GM21360 (cell line): ENCODE measurements at regions not wholly inside any gene's neighbourhood (a gene's known extent, or its start where the extent isn't known, plus 50 kb on each side); places are given as distances from the start of the nearest gene placed in this dataset.
"Not testable (repeated sequence)": the region's sequence is repeated elsewhere in the genome, so short reads cannot be mapped to it uniquely, and the experiment has no call there.

Experiments
- ATAC-seq: cut with Tn5 transposase; IDR thresholded peaks from one replicate; pipeline ENCODE4 v1.9.1; 2021; ENCODE audit warnings: mild to moderate bottlenecking, moderate library complexity; ENCODE audit not compliant: unreplicated experiment

GRCh38 chr2:75925331-75926024, 214.8 kb upstream of the GCFC2 start:
- ATAC-seq, result no peak

DNA sequence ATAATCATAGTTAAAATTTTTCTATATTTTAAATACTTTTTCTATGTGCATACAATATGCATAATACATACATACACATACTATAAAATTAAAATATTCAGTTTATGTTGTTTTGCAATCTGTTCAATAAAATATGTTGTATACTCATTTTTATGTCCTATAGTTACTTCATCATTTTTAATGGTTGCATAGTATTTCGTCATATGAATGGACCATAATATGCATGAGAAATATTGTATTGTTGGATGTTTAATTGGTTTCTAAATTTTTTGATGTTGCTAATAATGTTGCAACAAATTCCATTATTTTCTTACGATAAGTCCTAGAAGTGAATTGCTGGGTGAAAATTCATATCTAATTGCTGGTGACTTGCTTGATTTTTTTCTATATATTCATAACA, 211.5 kb upstream of the GCFC2 start:
- no peak for ATAC-seq

DNA sequence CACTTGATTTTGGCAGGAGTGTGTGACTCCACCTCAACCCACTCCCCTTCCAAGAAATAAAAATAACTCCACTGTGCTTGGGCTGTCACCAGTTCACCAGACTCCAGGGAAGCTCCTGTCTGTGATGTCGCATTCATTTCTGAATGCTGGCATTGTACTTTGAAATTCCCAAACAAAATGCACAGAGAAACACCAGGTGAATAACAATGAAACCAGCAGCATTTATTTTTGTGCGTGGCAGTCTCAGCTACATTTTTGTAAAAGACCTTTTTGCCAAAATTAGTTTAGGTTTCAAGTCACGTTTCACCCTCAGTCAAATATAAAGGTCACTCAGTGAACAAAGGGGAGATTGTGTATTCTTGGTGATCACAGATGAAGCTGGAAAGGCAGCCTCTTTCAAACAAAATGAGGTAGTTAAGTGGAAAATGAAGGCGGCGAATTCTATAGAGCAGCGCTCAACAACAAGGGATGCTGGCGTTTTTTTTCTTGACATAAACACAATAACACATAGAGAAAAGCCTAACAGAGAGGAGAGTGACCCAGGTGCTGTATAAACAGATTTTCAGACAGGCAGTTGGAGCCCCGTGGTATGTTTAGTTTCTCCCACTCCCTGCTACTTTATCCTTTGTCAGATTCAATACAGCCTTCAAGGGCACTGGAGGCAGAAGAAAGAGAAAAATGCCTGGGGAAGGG, 210.3 kb upstream of the GCFC2 start:
- ATAC-seq, result no peak

GRCh38 chr2:75915851-75916634, 205.3 kb upstream of the GCFC2 start:
- no peak for ATAC-seq

DNA sequence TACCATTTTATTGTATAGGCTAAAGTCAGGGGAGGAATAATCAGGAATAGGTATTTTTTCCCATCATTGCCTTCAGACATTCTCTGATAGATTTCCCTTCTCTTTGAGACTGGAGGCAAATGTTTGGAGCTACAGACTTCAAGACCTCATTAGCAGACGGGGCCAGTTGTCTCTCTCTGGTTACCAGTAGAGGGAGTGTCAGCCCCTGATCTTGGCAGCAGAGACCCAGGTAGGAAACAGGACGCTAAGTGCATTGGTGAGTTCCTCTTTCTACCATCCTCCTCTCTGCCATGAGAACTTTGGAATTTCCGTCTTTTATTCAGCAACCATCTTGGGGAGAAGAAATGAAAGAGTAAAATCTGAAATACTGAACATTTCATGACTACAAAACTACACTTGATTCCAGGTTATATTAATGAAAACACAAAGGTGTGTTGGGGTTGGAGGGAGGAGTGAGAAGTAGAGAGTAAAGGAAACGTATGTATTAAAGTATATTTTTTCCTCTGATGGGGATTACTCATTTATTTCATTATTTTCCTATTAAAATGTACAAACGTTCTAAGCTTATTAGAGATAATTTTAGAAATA, 186.2 kb upstream of the GCFC2 start:
- ATAC-seq, result peak; percentile 90

DNA sequence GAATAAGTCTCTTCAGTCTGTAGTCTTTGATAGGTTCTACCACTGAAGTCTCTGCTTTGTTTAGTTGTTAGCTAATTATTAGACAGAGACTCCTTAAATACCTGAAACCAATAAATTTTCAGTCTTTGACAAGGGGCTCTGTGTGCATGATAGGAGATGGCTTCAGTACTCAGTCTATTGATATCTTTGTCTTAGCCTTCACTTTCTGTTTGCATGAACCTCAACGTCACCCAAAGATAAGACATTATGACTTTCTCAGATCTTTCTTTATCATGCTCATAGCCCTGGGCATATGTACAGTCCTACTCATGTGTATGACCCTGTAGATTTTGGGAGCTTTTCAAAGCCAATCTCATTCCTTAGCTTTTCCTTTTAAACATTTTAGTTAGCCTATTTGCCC, 183.5 kb upstream of the GCFC2 start:
- ATAC-seq, result no peak

DNA sequence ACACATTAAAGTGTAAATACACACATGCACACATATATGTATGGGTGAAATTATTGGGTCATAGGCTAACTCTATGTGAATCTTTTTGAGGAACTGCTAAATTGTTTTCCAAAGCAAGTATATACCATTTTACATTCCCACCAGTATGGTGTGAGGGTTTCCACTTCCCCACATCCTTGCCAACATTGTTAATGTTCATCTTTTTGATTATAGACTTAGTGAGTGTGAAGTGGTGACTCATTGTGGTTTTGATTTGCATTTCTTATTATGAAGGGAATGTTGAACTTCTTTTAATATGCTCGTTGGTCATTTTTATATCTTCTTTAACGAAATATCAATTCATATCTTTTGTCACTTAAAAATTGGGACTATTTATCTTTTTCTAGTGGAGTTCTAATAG, 181.8 kb upstream of the GCFC2 start:
- ATAC-seq, result no peak

DNA sequence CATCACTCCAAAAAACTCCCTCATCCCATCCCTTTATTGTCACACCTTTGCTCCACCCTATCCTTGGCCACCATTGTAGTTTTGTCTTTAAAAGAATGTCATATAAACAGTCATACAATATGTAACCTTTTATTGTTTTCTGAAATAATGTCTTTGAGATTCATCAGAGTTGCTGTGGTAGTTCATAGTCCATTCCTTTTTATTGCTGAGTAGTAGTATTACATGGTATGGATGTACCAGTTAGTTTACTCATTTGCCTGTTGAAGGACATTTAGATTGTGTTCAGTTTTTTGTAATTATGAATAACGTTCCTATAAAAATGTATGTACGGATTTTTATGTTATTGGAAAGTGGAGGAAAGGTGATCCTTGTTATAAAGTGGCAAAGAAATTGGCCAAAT, 171.8 kb upstream of the GCFC2 start:
- ATAC-seq, result no peak

DNA sequence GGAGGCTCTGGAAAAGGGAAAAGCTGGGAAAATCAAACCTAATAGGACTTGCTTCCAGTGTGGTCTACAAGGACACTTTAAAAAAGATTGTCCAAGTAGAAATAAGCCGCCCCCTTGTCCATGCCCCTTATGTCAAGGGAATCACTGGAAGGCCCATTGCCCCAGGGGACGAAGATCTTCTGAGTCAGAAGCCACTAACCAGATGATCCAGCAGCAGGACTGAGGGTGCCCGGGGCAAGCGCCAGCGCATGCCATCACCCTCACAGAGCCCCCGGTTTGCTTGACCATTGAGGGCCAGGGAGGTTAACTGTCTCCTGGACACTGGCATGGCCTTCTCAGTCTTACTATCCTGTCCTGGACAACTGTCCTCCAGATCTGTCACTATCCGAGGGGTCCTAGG, 164.9 kb upstream of the GCFC2 start:
- ATAC-seq, result not testable (repeated sequence)

- not testable (repeated sequence) for ATAC-seq
These were observed 161.3 kb upstream of the GCFC2 start for GRCh38 chr2:75871762-75872614.

DNA sequence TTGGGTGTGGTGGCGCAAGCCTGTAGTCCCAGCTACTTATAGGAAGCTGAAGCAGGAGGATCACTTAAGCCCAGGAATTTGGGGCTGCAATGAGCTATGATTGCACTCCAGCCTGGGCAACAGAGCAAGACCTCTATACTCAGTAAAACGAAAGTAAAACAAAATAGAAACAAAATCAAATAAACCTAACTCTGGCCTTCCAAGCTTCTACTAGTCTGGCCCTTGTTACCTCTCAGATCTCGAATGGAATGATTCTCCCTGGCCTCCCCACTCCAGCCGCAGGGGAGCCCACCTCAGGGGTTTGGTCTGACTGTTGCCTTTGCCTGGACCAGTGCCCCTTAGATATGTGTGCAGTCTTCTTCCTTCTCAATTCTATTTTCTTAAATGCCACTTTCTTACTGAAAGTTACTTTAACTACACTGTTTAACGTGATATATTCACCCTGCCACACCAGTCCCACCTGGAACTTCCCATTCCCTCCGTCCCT, 160.0 kb upstream of the GCFC2 start:
- ATAC-seq, result peak; percentile 66

GRCh38 chr2:75870133-75870532, 159.4 kb upstream of the GCFC2 start:
- ATAC-seq, result no peak

DNA sequence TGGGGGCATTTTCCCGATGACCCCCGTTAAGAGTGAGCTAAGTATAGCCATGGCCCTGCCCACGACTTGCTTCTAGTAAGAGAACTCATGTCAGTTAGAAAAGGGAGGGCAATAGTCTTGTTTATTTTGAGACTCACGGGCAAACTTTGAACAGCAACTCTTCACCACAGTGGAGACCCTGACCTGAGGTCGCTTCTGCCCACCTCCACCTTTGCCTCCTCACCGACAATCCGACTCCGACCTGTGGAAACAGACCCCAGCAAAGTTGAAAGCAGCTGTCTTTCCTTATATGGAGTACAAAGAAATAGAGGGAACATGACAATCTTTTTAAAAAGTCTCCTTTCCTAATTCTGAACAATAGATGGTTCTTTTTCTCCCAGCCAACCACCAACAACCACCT, 155.0 kb upstream of the GCFC2 start:
- ATAC-seq, result no peak

- ATAC-seq, result no peak
These were observed 154.4 kb upstream of the GCFC2 start for GRCh38 chr2:75865083-75865482.

- ATAC-seq, result no peak
These were observed 151.8 kb upstream of the GCFC2 start for GRCh38 chr2:75862547-75862946.

GRCh38 chr2:75853436-75853835, 142.7 kb upstream of the GCFC2 start:
- ATAC-seq, result no peak

- ATAC-seq, result no peak
These were observed 141.9 kb upstream of the GCFC2 start for GRCh38 chr2:75852639-75853038.

DNA sequence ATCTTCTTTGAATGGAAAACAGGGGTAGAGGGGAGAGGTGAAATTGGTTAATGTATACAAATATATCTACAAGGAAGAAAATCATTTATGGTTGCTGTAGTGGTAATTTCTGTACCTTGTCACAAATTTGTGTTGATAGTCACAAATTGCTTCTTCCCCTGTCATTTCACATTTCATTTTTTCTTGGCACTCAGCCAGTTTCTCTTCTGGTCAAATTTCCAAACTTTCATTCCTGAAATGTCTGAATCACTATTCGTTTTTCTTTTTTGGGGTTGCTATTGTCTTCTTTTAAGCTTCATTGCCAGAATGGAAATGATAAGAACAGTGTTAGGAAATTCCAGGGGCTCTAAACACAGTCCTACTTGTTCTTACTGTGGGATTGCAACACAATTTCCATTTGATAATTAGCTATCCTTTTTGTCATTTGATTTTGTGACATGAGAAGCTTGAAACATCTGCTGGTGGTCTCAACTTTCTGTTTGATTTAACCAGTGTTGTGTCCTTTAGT, 136.0 kb upstream of the GCFC2 start:
- no peak for ATAC-seq

GRCh38 chr2:75844651-75845050, 133.9 kb upstream of the GCFC2 start:
- peak; percentile 73 for ATAC-seq

- ATAC-seq, result not testable (repeated sequence)
These were observed 123.9 kb upstream of the GCFC2 start for GRCh38 chr2:75834588-75834987.
